Kidney epithelial cell (primary cell): ENCODE measurements at regions not wholly inside any gene's neighbourhood (a gene's known extent, or its start where the extent isn't known, plus 50 kb on each side); places are given as distances from the start of the nearest gene placed in this dataset.
A peak's percentile ranks its signal among the peaks of the same experiment; 100 is the strongest.

ENCODE experiments used
- DNase-seq: peaks from one replicate; pipeline ENCODE4 v3.0.0-alpha.2; 2010; ENCODE audit warnings: low read depth
- H3K27me3 ChIP-seq: 2 replicates; pipeline ENCODE4 v1.6.0; 2011; ENCODE audit warnings: low read length; ENCODE audit not compliant: control insufficient read depth, insufficient read depth
- H3K36me3 ChIP-seq: 2 replicates; pipeline ENCODE4 v1.5.1; 2011; ENCODE audit warnings: low read length; ENCODE audit not compliant: control insufficient read depth, insufficient read depth
- H3K4me3 ChIP-seq: 2 replicates; pipeline ENCODE4 v1.5.1; 2011; ENCODE audit warnings: low read depth, mild to moderate bottlenecking, control low read depth, low read length
- CTCF ChIP-seq: IDR thresholded peaks from 2 replicates; pipeline ENCODE4 v1.5.1; 2011; ENCODE audit warnings: mild to moderate bottlenecking, moderate library complexity, low read length, control low read depth, inconsistent platforms; ENCODE audit not compliant: insufficient read depth, poor library complexity, severe bottlenecking

GRCh38 chr13:61261746-61262472 is 153.7 kb downstream of the PCDH20 start:
- no peak for DNase-seq
- Histone ChIP-seq H3K4me3 (no peak overlapping the region), H3K27me3 (no peaks in the 10 kb centered on the region), H3K36me3 (no peaks in the 10 kb centered on the region)
- no peak for TF ChIP-seq CTCF

GRCh38 chr13:61258185-61258584 is 157.5 kb downstream of the PCDH20 start:
- no peaks in the 10 kb centered on the region for H3K36me3 ChIP-seq
- no peak for TF ChIP-seq CTCF
- no peak for DNase-seq
- H3K27me3 ChIP-seq = no peaks in the 10 kb centered on the region
- no peak overlapping the region for H3K4me3 ChIP-seq

- no peaks in the 10 kb centered on the region for H3K27me3 ChIP-seq
- no peak for DNase-seq
- H3K4me3 ChIP-seq = no peak overlapping the region
- no peaks in the 10 kb centered on the region for H3K36me3 ChIP-seq
- peak; percentile 42 for TF ChIP-seq CTCF
Observed at GRCh38 chr13:61255040-61255796, 160.4 kb downstream of the PCDH20 start.

DNA sequence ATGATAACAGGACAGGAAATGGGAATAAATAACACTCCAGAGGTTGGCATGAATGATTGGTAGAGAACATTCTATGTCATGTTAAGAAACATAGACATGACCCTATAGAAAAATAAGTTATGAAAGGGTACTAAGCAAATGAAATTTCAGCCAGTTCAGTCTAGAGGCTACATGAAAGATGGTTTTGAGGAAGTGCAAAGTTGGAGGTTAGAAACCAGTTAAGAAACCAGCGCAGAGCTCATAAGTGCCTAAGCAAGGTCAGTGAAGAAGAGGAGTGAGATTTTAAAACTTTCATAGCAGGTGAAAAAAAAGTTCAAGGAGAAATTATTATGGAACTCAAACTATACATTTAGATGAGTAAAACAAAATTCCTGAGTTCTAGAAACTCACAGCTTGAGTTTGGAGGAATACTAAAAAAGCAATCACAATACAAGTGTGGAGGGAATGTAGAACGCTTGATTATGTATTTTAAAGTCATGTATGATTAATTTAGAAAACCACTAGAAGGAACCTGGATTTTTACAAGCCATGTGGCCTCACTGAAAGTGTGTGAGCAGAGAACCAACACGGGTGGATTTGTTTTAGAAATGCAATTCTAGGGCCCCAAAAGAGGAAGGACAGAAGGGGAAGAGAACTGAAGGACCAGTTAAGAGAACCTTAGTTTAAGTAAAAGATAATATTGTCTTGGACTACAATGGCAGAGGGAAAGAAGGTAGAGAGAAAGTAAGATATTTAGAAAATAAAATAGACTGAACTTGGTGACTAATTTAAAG is 162.4 kb downstream of the PCDH20 start:
- DNase-seq = no peak
- no peak for TF ChIP-seq CTCF
- H3K36me3 ChIP-seq = no peaks in the 10 kb centered on the region

DNA sequence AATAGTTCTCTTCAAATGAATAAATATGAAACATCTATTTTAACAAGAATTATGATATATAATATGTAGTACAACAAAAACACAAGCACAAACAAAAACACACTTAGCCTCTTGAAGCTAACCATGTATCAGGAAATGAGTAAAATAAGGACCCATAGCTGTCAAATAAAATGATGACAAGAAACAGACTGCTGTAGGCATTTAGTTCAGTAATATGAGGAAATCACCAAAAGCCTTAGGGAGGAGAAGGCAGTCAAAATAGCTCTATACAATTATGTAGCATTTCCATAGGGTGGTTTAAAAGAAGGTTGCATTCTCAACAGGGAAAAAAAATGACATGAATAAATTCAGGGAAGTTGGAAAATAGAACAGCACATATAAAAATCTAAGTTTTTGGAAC is 163.4 kb downstream of the PCDH20 start:
- H3K27me3 ChIP-seq = no peaks in the 10 kb centered on the region
- TF ChIP-seq CTCF = no peak
- no peak overlapping the region for H3K4me3 ChIP-seq
- no peak for DNase-seq
- H3K36me3 ChIP-seq = no peaks in the 10 kb centered on the region

More for the DNA sequence above, 162.4 kb downstream of the PCDH20 start:
- Histone ChIP-seq H3K27me3 (no peaks in the 10 kb centered on the region), H3K4me3 (no peak overlapping the region)
